ENCODE measurements at regions not wholly inside any gene's neighbourhood (a gene's known extent, or its start where the extent isn't known, plus 50 kb on each side); places are given as distances from the start of the nearest gene placed in this dataset.

DNA sequence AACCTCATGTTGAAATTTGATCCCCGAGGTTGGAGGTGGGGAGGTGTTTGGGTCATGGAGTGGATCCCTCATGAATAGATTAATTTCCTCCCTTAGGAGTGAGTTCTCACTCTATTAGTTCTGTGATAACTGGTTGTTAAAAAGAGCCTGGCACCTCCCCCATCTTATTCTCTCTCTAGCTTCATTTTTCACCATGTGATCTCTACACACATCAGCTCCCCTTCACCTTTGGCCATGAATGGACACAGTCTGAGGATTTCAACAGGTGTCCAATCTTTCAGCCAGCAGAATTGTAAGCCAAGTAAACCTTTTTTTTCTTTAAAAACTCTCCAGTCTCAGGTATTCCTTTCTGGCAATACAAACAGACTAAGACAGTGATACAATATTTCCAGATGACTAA, 602.0 kb upstream of the FAM98A start (continued):
- TF ChIP-seq, protein P1, sequence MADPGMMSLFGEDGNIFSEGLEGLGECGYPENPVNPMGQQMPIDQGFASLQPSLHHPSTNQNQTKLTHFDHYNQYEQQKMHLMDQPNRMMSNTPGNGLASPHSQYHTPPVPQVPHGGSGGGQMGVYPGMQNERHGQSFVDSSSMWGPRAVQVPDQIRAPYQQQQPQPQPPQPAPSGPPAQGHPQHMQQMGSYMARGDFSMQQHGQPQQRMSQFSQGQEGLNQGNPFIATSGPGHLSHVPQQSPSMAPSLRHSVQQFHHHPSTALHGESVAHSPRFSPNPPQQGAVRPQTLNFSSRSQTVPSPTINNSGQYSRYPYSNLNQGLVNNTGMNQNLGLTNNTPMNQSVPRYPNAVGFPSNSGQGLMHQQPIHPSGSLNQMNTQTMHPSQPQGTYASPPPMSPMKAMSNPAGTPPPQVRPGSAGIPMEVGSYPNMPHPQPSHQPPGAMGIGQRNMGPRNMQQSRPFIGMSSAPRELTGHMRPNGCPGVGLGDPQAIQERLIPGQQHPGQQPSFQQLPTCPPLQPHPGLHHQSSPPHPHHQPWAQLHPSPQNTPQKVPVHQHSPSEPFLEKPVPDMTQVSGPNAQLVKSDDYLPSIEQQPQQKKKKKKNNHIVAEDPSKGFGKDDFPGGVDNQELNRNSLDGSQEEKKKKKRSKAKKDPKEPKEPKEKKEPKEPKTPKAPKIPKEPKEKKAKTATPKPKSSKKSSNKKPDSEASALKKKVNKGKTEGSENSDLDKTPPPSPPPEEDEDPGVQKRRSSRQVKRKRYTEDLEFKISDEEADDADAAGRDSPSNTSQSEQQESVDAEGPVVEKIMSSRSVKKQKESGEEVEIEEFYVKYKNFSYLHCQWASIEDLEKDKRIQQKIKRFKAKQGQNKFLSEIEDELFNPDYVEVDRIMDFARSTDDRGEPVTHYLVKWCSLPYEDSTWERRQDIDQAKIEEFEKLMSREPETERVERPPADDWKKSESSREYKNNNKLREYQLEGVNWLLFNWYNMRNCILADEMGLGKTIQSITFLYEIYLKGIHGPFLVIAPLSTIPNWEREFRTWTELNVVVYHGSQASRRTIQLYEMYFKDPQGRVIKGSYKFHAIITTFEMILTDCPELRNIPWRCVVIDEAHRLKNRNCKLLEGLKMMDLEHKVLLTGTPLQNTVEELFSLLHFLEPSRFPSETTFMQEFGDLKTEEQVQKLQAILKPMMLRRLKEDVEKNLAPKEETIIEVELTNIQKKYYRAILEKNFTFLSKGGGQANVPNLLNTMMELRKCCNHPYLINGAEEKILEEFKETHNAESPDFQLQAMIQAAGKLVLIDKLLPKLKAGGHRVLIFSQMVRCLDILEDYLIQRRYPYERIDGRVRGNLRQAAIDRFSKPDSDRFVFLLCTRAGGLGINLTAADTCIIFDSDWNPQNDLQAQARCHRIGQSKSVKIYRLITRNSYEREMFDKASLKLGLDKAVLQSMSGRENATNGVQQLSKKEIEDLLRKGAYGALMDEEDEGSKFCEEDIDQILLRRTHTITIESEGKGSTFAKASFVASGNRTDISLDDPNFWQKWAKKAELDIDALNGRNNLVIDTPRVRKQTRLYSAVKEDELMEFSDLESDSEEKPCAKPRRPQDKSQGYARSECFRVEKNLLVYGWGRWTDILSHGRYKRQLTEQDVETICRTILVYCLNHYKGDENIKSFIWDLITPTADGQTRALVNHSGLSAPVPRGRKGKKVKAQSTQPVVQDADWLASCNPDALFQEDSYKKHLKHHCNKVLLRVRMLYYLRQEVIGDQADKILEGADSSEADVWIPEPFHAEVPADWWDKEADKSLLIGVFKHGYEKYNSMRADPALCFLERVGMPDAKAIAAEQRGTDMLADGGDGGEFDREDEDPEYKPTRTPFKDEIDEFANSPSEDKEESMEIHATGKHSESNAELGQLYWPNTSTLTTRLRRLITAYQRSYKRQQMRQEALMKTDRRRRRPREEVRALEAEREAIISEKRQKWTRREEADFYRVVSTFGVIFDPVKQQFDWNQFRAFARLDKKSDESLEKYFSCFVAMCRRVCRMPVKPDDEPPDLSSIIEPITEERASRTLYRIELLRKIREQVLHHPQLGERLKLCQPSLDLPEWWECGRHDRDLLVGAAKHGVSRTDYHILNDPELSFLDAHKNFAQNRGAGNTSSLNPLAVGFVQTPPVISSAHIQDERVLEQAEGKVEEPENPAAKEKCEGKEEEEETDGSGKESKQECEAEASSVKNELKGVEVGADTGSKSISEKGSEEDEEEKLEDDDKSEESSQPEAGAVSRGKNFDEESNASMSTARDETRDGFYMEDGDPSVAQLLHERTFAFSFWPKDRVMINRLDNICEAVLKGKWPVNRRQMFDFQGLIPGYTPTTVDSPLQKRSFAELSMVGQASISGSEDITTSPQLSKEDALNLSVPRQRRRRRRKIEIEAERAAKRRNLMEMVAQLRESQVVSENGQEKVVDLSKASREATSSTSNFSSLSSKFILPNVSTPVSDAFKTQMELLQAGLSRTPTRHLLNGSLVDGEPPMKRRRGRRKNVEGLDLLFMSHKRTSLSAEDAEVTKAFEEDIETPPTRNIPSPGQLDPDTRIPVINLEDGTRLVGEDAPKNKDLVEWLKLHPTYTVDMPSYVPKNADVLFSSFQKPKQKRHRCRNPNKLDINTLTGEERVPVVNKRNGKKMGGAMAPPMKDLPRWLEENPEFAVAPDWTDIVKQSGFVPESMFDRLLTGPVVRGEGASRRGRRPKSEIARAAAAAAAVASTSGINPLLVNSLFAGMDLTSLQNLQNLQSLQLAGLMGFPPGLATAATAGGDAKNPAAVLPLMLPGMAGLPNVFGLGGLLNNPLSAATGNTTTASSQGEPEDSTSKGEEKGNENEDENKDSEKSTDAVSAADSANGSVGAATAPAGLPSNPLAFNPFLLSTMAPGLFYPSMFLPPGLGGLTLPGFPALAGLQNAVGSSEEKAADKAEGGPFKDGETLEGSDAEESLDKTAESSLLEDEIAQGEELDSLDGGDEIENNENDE (IDR thresholded peaks at IDR 0.05; ENCODE audit: insufficient replicate concordance, low read length), result no peak
- no peak for TF ChIP-seq EGR1 (IDR thresholded peaks at IDR 0.05; ENCODE audit: borderline replicate concordance, low read depth, low read length)
- no peak for TF ChIP-seq TAF1 (IDR thresholded peaks at IDR 0.05; ENCODE audit: low read depth, low read length)
- no peak for TF ChIP-seq KDM5A (IDR thresholded peaks at IDR 0.05; ENCODE audit: low read length)
- TF ChIP-seq FOSL1 (IDR thresholded peaks at IDR 0.05; ENCODE audit: insufficient read depth, low read depth, low read length), result no peak

All from H1 (cell line).